KMS-11 (cell line): ENCODE measurements at regions not wholly inside any gene's neighbourhood (a gene's known extent, or its start where the extent isn't known, plus 50 kb on each side); places are given as distances from the start of the nearest gene placed in this dataset.

ENCODE experiments used
- H2AFZ ChIP-seq: fragments of 200-600 bp; sonication (generic); 2 replicates; pipeline ENCODE4 v1.6.1; 2016; ENCODE audit warnings: antibody characterized with exemption, mixed run types, low read depth
- H3K27ac ChIP-seq: fragments of 200-600 bp; sonication (generic); 2 replicates; pipeline ENCODE4 v1.6.1; 2016; ENCODE audit warnings: mild to moderate bottlenecking, mixed run types
- H3K27me3 ChIP-seq: fragments of 200-600 bp; sonication (generic); 2 replicates; pipeline ENCODE4 v1.6.1; 2017; ENCODE audit warnings: mild to moderate bottlenecking, low read depth, mixed run types, moderate library complexity; ENCODE audit not compliant: insufficient read depth
- H3K36me3 ChIP-seq: fragments of 200-600 bp; sonication (generic); 2 replicates; pipeline ENCODE4 v1.6.1; 2017; ENCODE audit warnings: mild to moderate bottlenecking, mixed run types; ENCODE audit not compliant: insufficient read depth
- H3K4me1 ChIP-seq: fragments of 200-600 bp; sonication (generic); 2 replicates; pipeline ENCODE4 v1.6.1; 2016; ENCODE audit warnings: mild to moderate bottlenecking, low read depth, mixed run types; ENCODE audit not compliant: poor library complexity, severe bottlenecking
- H3K4me2 ChIP-seq: fragments of 200-600 bp; sonication (generic); 2 replicates; pipeline ENCODE4 v1.7.0; 2016; ENCODE audit warnings: mild to moderate bottlenecking, mixed run types
- H3K4me3 ChIP-seq: fragments of 200-600 bp; sonication (generic); IDR thresholded peaks from 2 replicates; pipeline ENCODE4 v1.6.1; 2017; ENCODE audit warnings: low read depth, low read length, mixed read lengths; ENCODE audit not compliant: insufficient read depth
- H3K79me2 ChIP-seq: fragments of 200-600 bp; sonication (generic); 2 replicates; pipeline ENCODE4 v1.6.1; 2016; ENCODE audit warnings: low read depth, mixed run types; ENCODE audit not compliant: insufficient read depth
- H3K9ac ChIP-seq: fragments of 200-600 bp; sonication (generic); 2 replicates; pipeline ENCODE4 v1.6.1; 2016; ENCODE audit warnings: mild to moderate bottlenecking, mixed run types
- H4K20me1 ChIP-seq: fragments of 200-600 bp; sonication (generic); 2 replicates; pipeline ENCODE4 v1.6.1; 2016; ENCODE audit warnings: mild to moderate bottlenecking, mixed run types; ENCODE audit not compliant: insufficient read depth
- CTCF ChIP-seq: fragments of 200-600 bp; sonication (generic); conservative IDR thresholded peaks from 2 replicates; pipeline ENCODE4 v1.6.1; 2017; ENCODE audit warnings: low read depth, mild to moderate bottlenecking, antibody characterized with exemption, low read length, moderate library complexity, mixed read lengths

GRCh38 chr5:148949841-148950470, 112.9 kb downstream of the SH3TC2 start:
- Histone ChIP-seq H4K20me1 (no peaks in the 10 kb centered on the region), H2AFZ (no peak overlapping the region), H3K9ac (no peak overlapping the region), H3K4me1 (no peaks in the 10 kb centered on the region), H3K4me3 (no peak overlapping the region), H3K27ac (no peak overlapping the region), H3K79me2 (no peaks in the 10 kb centered on the region), H3K36me3 (no peaks in the 10 kb centered on the region), H3K4me2 (no peak overlapping the region), H3K27me3 (no peaks in the 10 kb centered on the region)
- TF ChIP-seq CTCF = no peak

GRCh38 chr5:148950471-148950863, 112.4 kb downstream of the SH3TC2 start:
- Histone ChIP-seq H3K27ac (no peak overlapping the region), H3K4me2 (no peak overlapping the region), H3K36me3 (no peaks in the 10 kb centered on the region), H2AFZ (no peak overlapping the region), H3K4me1 (no peaks in the 10 kb centered on the region), H3K9ac (no peak overlapping the region), H3K4me3 (no peak overlapping the region), H3K79me2 (no peaks in the 10 kb centered on the region), H4K20me1 (no peaks in the 10 kb centered on the region), H3K27me3 (no peaks in the 10 kb centered on the region)
- no peak for TF ChIP-seq CTCF

- Histone ChIP-seq H3K27me3 (no peaks in the 10 kb centered on the region), H2AFZ (no peak overlapping the region), H4K20me1 (no peaks in the 10 kb centered on the region), H3K27ac (no peak overlapping the region), H3K79me2 (no peaks in the 10 kb centered on the region), H3K36me3 (no peaks in the 10 kb centered on the region), H3K4me3 (no peak overlapping the region), H3K4me2 (no peak overlapping the region), H3K4me1 (no peaks in the 10 kb centered on the region), H3K9ac (no peak overlapping the region)
- no peak for TF ChIP-seq CTCF
Observed at GRCh38 chr5:148950892-148951291, 112.0 kb downstream of the SH3TC2 start.

GRCh38 chr5:148951612-148952011, 111.2 kb downstream of the SH3TC2 start:
- H4K20me1 ChIP-seq = no peaks in the 10 kb centered on the region
- H3K27me3 ChIP-seq = no peaks in the 10 kb centered on the region
- H3K4me3 ChIP-seq = no peak overlapping the region
- no peak overlapping the region for H3K27ac ChIP-seq
- H3K36me3 ChIP-seq = no peaks in the 10 kb centered on the region
- H3K79me2 ChIP-seq = no peaks in the 10 kb centered on the region
- no peak overlapping the region for H3K4me2 ChIP-seq
- no peak overlapping the region for H2AFZ ChIP-seq
- H3K4me1 ChIP-seq = peaks cover under 1% of the 10 kb centered on the region
- TF ChIP-seq CTCF = no peak
- H3K9ac ChIP-seq = no peak overlapping the region
